ENCODE measurements at regions not wholly inside any gene's neighbourhood (a gene's known extent, or its start where the extent isn't known, plus 50 kb on each side); places are given as distances from the start of the nearest gene placed in this dataset.
"Not testable (repeated sequence)": the region's sequence is repeated elsewhere in the genome, so short reads cannot be mapped to it uniquely, and the experiment has no call there.

DNA sequence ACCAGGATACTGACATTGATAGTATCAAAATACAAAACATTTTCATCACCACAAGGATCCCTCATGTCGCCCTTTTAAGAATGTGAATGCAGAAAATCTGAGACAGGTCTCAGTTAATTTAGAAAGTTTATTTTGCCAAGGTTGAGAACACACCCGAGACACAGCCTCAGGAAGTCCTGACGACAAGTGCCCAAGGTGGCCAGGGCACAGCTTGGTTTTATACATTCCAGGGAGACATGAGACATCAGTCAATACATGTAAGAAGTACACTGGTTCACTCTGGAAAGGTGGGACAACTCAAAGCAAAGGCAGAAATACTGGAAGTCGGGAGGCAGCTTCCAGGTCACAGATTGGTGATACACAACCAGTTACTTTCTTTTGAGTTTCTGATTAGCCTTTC is 235.2 kb upstream of the KRR1 start:
- TF ChIP-seq, protein P1, sequence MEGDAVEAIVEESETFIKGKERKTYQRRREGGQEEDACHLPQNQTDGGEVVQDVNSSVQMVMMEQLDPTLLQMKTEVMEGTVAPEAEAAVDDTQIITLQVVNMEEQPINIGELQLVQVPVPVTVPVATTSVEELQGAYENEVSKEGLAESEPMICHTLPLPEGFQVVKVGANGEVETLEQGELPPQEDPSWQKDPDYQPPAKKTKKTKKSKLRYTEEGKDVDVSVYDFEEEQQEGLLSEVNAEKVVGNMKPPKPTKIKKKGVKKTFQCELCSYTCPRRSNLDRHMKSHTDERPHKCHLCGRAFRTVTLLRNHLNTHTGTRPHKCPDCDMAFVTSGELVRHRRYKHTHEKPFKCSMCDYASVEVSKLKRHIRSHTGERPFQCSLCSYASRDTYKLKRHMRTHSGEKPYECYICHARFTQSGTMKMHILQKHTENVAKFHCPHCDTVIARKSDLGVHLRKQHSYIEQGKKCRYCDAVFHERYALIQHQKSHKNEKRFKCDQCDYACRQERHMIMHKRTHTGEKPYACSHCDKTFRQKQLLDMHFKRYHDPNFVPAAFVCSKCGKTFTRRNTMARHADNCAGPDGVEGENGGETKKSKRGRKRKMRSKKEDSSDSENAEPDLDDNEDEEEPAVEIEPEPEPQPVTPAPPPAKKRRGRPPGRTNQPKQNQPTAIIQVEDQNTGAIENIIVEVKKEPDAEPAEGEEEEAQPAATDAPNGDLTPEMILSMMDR (IDR thresholded peaks at IDR 0.05; ENCODE audit: insufficient read depth, missing control alignments), result no peak
- DNase-seq (ENCODE audit: insufficient read length, low spot score) (no peak), FAIRE-seq (no peak)

DNA sequence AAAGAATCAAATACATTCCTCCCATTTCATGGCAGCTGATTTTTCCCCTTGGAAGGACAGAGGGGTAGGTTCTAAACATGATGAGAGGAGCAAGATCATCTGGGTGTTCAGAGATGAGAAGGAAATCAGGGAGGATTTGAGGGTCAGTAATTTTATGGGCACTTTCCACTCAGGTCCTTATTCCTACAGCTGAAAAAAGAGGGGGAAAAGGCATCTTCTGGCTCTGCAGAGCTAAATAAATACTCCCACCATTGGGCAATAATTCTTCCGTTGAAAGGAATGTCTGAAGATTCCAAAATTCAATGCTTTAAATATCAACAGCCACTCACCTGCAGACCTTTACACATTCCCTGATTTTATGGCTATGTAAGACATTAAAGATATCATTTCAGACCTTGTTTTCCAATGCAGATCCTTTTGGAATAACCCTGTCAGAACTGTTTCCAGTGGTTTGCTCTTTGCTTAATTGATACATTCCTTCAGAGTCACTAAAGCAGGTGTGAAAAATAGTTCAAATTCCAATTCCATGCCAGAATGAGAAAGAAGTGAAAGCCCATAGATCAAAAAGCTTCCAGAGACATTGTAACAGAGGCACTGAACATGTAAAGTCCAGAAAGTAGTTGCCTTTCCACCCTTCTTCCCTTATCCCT is 233.3 kb upstream of the KRR1 start:
- no peak for FAIRE-seq
- no peak for DNase-seq (ENCODE audit: insufficient read length, low spot score)
- TF ChIP-seq, protein P1 (IDR thresholded peaks at IDR 0.05; ENCODE audit: insufficient read depth, missing control alignments), result no peak

DNA sequence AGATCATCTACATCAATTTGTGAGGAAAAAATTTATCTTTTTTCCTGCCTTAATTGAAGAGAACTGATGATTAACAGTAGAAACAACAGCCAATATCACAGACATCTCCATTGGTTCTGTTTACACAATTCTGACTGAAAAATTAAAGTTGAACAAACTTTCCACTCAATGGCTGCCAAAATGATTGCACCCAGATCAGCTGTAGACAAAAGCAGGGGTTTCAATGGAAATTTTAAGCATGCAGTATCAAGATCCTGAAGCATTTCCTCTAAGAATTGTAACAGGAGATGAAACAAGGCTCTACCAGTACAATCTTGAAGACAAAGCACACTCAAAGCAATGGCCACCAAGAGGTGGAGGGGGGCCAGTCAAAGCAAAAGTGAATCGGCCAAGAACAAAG is 231.6 kb upstream of the KRR1 start:
- TF ChIP-seq, protein P1 (IDR thresholded peaks at IDR 0.05; ENCODE audit: insufficient read depth, missing control alignments), result no peak
- FAIRE-seq (no peak), DNase-seq (ENCODE audit: insufficient read length, low spot score) (no peak)

DNA sequence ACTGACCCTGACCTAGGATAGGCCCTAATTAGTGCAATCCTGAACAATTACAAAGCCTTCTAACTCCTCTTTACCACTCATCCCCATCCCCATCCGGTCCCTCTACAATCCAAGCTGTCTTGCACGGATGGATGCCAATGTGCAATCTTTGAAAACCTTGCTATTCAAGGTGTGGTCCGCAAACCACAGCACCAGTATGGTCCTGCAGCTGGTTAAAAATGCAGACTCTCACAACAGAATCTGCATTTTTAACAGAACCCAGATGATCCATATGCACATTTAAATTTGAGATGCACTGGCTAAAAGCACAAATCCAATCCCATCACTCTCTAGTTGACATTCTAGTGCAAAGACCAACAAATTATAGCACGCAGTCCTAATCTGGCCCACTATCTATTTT is 230.6 kb upstream of the KRR1 start:
- no peak for FAIRE-seq
- TF ChIP-seq, protein P1 (IDR thresholded peaks at IDR 0.05; ENCODE audit: insufficient read depth, missing control alignments), result no peak
- DNase-seq (ENCODE audit: insufficient read length, low spot score), result no peak

DNA sequence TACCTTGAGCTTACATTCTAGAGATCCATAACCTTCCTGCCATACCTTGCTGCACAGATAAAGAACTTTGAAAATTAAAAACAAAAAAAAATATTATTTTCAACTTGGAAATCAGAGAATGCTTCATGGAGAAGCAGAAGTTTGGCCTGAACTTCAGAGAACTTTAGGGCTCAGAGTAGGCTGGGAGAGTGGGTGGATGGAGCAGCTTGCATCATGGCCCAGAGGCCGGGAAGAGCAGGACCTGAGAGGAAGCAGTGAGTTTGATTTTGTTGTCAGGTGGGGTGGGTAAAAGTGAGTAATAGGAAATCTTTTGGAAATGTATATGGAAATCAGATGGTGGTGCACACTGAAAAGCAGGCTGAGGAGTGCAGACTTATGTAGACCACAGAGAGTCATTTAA is 228.5 kb upstream of the KRR1 start:
- FAIRE-seq (no peak), DNase-seq (ENCODE audit: insufficient read length, low spot score) (no peak)
- TF ChIP-seq, protein P1 (IDR thresholded peaks at IDR 0.05; ENCODE audit: insufficient read depth, missing control alignments), result no peak

DNA sequence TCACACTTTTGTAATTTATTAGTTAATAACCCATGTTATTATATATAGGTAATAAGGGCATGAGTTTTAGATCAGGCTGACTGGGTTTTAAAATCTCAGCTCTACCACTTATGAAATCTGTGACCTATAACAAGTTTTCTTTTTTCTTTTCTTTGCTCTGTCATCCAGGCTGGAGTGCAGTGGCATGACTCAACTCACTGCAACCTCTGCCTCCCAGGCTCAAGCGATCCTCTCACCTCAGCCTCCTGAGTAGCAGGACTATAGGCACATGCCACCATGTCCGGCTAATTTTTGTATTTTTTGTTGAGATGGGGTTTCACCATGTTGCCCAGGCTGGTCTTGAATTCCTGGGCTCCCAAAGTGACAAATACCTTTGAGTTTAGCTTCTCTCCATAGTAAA is 227.7 kb upstream of the KRR1 start:
- not testable (repeated sequence) for DNase-seq (ENCODE audit: insufficient read length, low spot score); FAIRE-seq

DNA sequence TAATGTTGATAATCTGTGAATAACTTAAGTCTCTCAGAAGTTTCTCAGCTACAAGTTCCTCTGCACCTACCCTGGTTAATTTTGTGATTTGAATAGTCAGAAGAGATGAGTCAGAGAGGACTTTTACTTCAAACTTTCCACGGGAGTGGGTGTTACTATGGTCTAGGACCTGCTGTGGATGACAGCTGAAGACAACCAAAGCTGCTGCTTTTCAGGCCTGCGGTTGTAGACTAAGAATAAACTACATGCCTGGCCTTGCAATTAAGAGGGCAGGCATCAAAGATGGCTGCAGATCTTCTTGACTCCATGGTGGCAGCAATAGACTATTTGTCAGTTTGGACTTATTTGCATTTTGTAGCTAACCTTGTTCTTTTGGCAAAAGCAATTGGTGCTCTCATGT is 227.1 kb upstream of the KRR1 start:
- DNase-seq (ENCODE audit: insufficient read length, low spot score) (no peak), FAIRE-seq (no peak)
- TF ChIP-seq, protein P1 (IDR thresholded peaks at IDR 0.05; ENCODE audit: insufficient read depth, missing control alignments), result no peak

DNA sequence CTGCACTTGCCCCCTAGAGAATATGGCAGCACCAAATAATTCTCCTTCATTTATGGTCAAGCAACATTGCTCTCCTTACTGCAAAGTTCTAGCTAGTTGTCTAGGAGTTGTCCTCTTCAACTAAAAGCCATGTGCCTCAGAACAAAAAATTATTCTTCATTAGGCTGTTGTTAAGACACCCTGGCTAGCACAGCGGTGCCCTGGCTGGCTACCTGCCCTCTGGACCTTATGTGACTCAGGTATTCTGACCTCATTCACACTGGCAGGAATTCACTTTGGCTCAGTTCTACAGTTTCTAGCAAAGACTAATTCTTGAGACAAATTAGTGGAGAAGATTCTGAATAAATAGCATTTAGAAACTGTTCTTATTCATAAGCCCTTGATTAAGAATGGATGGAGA is 224.4 kb upstream of the KRR1 start:
- TF ChIP-seq, protein P1 (IDR thresholded peaks at IDR 0.05; ENCODE audit: insufficient read depth, missing control alignments), result no peak
- FAIRE-seq (no peak), DNase-seq (ENCODE audit: insufficient read length, low spot score) (no peak)
